GM18873 (cell line): ENCODE measurements at regions not wholly inside any gene's neighbourhood (a gene's known extent, or its start where the extent isn't known, plus 50 kb on each side); places are given as distances from the start of the nearest gene placed in this dataset.

Source experiments
- ATAC-seq: cut with Tn5 transposase; IDR thresholded peaks from one replicate; pipeline ENCODE4 v1.9.1; 2021; ENCODE audit warnings: mild to moderate bottlenecking, moderate library complexity, moderate number of reproducible peaks; ENCODE audit not compliant: unreplicated experiment, low FRiP score

DNA sequence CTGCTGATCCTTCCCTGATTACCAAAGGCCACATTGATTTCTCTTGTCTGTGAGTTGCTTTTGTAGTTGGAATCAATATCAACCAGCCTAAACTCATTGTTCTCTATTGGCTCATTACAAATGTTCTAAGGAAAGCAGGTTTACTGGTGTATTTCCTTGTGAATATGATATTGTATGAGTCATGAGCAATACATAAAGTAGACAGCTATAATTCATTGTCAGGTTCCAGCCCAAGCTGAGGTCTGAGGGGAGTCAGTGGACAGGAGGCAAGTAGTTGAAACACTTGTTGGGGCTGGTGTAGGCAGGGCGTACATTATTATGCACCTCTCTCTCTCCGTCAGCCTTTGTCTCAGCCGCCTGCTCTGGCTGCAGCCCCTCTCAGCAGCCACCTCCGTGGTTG, 451.7 kb downstream of the IPMK start:
- ATAC-seq: no peak

DNA sequence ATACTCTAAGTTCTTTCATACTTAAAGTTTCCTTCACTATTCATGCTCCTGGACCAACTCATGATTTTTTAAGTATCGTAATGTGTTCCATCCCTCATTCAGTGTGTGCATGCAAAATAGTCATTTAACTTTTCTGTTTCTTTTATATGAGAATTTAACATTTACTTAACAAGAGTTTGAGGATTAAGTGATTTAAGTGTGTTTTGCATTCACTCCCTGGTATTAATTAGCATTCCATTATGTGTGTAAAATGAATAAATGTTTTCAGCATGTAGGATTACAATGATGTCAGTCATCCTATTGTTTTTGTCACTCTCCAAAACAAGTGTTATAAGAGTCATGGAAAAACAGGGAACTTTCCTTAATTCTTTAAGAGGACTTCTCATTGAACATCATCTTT, 457.7 kb downstream of the IPMK start:
- no peak for ATAC-seq

DNA sequence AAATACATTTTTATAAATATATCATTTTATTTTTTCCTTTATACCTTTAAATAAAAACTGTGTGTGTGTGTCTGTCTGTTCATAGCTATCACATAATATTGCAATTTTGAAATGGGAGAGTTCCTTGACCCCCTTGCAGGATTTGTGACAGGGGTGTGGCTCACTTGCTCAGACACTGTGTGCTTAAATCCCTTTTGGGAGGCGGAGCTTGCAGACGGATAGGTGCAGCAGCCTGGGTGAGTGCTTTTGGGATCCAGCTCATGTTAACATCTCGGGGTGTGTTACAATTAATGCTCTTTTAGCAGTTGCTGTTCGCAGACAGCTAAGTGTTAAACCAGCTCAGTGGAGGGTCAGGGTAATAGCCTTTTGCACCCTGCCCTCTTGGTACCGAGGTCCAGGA, 459.8 kb downstream of the IPMK start:
- no peak for ATAC-seq

DNA sequence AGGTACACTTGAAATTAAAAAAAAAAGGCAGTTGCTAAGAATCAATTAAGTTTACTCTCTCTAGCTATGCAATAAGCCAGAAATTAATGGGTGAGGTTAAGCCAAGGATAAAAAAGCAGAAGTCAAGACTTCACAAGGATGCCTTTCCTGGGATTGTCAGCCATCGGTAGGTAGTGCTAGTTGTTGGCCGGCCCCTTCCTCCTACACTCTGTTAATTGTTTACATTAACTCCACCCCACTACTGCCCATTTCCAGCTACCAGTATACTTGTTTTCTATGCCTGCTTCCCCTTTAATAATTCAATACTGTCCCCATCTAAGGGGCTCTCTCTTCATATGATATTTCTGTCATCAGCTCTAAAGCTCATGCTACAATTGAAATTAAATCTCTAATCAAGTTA, 461.0 kb downstream of the IPMK start:
- ATAC-seq: no peak

DNA sequence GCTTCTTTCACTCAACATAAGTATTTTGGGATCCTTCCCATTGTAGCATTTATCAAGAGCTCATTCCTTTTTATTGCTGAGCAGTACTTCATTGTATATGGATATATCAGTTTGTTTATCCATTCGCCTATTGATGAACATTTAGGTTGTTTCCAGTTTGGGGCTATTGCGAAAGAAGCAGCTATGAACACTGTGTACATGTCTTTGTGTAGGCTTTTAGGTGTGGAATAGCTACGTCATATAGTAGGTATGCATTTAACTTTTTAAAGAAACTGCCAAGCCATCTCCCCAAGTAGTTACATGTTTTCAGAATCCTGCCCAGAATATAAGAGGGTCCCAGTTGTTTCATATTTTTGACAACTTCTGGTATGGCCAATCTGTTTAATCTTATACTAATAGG, 468.1 kb downstream of the IPMK start:
- ATAC-seq: no peak

DNA sequence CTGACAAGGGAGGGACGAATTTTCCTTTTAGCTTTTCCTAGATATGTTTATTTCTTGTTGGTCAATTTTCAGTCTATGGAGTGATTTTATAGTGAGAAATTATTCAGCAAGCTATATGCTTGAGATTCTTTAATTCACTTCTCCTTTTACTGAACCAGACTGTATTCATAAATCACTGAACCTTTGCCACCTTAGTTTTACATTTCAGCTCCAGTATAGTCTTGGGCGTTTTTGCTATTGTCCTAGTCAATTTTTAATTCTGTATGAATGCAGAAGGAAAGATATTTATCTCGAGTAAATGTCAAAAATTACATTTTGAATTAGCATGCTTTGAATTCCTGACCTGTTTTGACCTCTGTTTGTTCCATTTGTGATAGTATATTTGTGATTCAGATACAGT, 468.9 kb downstream of the IPMK start:
- ATAC-seq: no peak

DNA sequence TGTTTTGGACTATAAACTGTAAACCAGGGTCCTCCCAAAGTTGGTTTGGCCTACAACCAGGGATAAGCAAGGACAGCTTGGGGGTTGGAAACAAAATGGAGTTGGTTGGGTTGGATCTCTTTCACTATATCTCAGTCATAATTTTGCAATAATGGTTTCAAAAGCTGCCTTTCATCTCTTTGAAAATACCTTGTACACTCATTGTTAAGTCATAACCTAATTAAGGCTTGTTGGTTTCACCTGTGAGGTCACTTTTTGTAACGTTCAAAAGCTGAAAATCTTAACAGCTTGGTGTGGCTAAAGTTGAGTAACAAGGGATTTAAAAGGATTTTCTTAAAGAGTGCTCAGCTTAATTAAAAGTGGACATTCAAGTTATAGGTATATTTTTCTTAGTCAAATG, 476.1 kb downstream of the IPMK start:
- no peak for ATAC-seq

DNA sequence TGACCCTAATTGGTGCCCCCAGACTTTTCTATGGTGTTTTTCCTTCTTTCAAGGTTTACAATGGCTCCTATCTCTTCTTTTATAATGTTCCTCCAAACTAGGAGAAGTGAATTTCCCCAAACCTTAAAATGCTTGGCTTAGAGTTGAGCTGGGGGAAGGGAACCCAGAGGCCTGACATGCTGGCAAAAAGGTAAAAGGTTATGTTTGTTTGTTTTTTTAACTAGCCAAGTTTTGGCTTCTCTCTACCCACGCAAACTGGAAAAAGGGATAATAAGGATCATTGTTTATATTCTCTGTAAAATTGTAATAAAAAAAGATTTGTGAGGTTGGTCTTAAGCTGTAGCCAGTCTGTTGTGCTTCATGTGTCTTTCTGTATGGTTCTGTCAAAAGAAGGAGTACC, 477.0 kb downstream of the IPMK start:
- no peak for ATAC-seq

DNA sequence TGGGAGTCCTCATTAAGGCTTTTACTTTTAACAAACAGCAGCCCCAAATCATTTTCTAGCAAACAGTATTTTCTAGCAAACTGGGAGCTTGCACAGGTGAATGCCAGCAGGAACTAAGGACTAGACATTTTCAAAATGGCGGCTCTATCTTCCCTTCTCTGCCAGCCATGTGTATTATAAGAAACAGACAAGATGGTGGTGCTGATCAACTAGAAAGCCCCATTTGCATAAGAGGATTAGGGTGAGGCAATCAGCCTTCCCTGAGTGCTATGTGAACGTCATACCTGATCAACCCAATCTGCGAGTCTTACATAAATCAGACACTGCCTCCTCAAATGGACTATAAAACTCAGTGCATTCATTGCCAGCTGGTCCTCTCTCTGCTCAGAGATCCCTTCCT, 479.6 kb downstream of the IPMK start:
- no peak for ATAC-seq

DNA sequence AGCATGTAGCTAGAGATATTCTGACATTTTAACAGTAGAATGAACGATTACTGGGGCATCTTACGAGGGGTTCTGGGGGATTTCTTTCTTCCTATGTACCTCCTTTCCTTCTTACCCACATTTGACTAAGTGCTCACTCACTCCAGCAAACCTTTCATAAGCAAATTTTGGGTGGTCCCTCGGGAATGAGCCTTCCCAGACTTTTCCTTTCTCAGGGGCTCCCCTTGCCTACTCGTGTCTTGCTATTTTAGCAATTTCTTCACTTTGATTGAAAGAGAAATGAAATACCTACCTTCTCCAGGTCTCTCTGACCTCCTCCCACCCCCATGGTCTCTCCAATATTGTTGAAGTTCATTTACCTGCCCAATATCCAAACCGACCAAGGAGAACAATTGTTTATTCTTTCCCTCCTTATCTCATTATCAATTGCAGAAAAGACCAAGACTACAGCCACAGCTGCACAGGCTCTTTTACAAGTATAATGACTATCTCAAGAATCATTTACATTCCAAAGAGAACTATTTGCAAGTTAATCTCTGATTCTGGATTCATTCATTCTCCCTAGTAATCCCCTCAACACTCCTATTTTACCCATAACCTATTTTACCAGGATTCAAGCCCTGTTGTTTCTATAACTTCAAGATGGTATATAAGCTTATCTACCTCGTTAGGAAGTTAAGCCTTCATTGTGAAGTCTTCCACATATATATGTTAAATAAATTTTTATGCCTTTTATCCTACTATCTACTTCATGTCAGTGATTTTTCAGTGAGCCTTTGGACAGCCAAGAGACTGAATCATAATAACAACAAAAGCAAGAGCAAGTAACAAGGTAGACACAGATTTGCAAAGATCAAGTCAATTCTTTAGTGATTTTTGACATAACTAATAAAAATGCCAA, 480.6 kb downstream of the IPMK start:
- no peak for ATAC-seq

DNA sequence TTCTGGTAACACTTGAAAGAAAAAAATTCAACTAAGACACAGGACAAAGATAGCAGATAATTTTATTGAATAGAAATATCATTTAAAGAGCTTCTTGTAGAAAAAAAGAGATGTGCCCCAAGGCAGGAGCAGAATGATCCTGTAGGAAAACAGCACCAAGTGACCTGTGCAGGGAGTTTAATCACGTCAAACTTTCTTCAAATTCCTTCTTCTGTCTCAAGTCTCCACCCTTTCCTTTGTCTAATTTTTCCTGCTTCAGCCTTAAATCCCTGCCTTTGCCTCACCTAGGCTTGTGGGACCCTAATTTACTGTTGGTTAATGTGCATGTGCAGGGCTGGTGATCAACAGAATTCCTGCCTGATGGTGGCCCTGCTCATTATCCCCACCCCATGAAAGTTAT, 481.4 kb downstream of the IPMK start:
- ATAC-seq: no peak

DNA sequence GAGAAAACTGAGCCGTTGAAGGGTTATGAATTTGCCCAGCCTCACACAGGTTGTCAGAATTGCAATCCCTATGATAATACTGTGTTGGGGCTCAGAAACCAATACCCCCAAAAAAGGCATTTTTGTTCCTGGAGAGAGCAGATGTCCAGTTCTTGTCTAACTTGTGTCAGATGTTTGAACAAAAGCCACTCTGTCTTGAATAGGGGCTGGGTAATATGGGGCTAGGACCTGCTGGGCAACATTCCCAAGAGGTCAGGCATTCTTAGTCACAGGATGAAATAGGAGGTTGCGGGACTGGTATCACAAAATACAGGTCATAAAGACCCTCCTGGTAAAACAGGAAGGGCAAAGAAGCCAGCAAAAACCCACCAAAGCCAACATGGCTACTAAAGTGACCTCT, 482.1 kb downstream of the IPMK start:
- no peak for ATAC-seq

DNA sequence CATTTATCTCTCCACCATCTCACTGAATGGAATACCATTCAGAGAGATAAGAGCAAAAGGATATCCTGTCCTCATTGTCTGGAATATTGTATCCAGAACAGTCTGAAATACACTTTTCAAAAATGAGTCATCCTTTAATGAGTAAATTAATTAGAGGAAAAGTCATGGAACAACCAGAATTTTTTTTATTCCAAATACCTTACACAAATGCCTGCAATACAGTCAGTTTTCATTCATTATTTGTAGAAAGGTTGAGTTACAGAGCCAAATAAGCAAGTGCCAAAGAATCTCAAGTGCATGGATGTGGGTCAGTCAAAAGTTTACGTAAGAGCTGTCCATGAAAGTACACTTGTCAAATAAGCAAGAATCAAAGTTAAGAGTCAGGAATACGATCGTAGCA, 482.6 kb downstream of the IPMK start:
- ATAC-seq: no peak

DNA sequence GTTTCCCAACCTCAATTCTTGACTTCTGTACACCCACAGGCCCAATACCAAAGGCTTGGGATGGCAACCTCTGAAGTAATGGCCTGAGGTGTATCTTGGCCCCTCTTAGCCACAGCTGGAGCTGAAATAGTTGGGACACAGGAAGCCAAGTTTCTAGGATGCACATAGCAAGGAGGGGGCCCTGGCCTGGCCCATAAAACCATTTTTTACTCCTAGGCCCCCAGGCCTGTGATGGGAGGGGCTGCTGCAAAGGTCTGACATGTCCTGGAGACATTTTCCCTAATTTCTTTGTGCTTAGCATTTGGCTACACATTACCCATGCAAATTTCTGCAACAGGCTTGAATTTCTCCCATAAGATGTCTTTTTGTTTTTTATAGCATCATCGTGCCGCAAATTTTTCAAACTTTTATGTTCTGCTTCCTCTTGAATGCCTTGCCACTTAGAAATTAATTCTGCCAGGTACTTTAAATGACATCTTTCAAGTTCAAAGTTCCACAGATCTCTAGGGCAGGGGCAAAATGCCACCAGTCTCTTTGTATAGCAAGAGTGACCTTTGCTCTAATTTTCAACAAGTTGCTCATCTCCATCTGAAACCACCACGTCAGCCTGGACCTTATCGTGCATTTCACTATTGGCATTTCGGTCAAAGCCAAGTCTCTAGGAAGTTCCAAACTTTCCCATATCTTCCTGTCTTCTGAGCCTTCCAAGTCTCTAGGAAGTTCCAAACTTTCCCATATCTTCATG, 490.8 kb downstream of the IPMK start:
- no peak for ATAC-seq

DNA sequence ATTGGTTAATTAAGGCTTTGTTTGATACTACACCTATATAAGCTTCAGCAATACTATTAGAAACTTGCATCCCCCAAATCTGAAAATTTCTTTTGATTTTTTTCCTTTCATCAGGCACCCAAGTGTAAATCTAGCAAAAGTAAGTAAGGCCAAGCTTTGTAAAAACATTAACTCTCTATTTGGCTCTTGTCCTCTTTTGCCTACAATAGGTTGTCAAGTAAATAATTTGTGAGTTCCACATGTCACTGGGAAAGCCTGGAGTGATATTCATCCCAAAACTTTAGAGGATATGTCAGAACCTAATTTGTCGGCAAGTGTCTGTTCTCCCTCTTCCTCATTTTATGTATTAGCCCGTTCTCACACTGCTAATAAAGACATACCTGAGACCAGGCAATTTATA, 492.4 kb downstream of the IPMK start:
- no peak for ATAC-seq

DNA sequence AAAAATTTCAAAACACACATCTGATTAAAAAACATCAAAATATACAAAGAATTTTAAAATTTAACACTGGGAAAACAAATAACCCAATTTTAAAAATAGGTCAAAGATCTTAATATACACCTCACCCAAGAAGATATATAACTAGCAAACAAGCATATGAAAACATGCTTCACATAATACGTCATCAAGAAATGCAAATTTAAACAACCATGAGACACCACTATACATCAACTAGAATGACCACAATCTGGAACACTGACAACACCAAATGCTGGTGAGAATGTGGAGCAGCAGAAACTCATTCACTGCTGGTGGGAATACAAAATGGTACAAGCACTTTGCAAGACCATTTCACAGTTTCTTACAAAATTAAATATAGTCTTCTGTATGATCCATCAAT, 498.4 kb downstream of the IPMK start:
- no peak for ATAC-seq

DNA sequence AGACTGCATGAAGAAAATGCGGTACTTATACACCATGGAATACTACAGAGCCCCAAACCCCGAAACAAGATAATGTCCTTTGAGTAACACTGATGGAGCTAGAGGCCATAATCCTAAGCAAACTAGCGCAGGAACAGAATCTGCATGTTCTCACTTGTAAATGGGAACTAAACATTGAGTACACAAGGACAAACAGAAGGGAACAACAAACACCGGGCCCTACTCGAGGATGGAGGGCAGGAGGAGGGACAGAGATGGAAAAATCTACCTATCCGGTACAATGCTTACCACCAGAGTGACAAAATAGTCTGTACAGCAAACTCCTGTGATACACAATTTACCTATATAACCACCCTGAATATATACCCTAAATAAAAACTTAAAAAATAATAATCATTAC, 507.9 kb downstream of the IPMK start:
- no peak for ATAC-seq

DNA sequence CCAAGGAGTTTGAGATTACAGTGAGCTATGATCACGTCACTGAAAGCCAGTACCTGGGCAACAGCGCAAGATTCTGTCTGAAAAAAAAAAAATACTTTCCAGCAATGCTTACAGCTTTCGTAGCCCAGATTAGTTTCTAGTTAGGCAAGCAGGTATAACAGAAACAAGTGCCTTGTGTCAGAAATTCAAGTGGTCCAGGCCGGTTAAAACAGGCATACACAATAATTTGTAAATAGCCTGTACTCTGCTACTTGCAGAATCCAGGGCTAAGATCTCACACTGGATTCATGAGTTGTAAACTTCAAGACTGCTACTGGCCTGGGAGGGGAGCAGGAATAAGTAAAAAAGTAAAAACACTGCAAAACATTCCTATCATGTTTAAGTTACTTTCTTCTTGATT, 512.9 kb downstream of the IPMK start:
- no peak for ATAC-seq

DNA sequence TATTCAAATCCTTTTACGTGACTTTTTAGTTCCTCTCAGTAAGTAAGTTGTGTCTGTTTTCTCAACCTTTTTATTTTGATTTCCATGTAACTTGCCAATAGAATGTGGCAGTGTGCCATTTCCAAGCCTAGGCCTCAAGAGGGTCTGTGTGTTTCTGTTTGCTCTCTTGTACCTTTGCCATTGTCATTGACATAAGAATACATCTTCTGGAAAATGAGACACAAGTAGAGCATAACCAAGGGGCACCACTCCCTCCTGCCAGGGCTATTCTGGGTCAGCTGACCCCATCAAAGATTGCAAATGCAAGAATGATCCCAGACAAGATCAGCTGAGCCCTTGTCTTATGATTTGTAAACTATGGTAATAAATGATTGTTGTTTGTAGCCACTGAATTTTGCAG, 524.0 kb downstream of the IPMK start:
- ATAC-seq: no peak

DNA sequence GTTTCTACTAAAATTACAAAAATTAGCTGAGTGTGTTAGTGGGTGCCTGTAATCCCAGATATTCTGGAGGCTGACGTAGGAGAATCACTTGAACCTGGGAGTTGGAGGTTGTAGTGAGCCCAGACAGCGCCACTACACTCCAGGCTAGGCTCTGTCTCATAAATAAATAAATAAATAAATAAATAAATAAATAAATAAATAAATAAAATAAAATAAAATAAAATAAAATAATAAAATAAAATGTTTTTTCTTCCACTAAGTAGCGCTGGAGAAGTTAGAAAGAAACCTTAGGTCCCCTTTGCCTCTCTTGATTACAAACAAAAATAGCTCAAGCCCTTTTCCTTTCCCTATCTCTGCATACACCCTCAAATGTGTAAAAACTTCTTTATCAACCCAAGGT, 525.9 kb downstream of the IPMK start:
- ATAC-seq: no peak

DNA sequence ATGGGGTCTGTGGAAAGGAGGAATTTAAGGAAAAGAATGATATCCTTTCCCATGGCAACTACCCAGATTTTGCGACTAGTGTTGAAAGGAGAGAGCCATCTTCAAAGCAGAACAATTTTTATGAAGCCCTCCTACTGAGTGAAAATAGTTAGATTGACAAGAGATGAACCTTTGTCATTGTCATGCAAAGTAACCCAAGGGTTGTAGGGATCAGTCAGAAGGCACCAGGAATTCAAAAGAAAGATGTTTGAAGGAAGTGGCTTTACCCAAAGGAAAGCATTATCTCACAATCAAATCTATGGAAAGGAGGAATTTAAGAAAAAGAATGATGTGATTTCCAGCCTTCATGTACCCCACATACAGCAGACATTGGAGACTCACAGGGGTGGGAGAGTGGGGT, 544.4 kb downstream of the IPMK start:
- no peak for ATAC-seq

DNA sequence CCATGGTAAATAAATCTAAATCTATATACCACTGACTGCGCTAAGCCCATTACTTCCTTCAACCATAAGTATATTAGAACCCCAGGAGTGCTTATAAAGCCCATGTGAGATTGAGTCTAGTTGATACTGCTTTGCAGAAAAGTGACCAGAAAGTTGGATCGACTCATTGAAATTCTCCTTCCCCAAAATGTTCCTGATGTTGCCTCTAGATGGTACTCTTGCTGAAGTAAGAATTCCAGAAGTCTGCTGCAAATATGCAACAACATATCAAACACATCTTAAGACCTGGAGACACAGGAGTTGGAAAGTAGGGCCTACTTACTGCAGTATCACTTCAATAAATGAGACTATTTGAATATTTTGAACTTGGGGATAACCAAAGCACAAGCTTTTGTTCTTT, 550.8 kb downstream of the IPMK start:
- ATAC-seq: no peak
